Stimulated activated CD4-positive, alpha-beta T cell treated with anti-CD3 and anti-CD28 coated beads, Interleukin-4, amount 100 ng/mL, for 24 hours (primary cell): ENCODE measurements at regions not wholly inside any gene's neighbourhood (a gene's known extent, or its start where the extent isn't known, plus 50 kb on each side); places are given as distances from the start of the nearest gene placed in this dataset.

ENCODE experiments used
- DNase-seq: peaks from one replicate; pipeline ENCODE4 v3.0.0-alpha.2; 2020

- no peak for DNase-seq
Observed at GRCh38 chr13:71939186-71939585, 72.2 kb upstream of the DACH1 start.

- no peak for DNase-seq
Observed at GRCh38 chr13:71935166-71935840, 68.3 kb upstream of the DACH1 start.

DNA sequence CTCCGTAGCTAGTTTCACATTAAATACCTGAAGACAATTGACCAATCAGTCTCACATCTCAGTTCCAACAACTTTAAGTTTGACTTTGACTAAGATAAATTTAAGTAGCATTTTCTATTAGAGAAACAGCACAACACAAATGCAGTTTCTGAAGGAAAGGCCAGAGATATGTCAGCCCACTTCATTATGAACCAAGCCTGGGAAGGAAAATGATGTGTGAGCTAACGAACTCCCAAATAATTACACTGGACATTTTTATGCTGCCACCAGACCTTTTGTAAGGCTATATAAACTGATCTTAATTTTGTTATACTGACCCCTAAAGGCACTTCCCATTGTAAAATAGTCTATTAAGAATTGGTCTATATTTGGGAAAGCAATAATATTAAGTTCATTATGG lies 57.9 kb upstream of the DACH1 start:
- DNase-seq: no peak

- no peak for DNase-seq
Observed at GRCh38 chr13:71922194-71922593, 55.2 kb upstream of the DACH1 start.
